ENCODE measurements at regions not wholly inside any gene's neighbourhood (a gene's known extent, or its start where the extent isn't known, plus 50 kb on each side); places are given as distances from the start of the nearest gene placed in this dataset.

- TF ChIP-seq POLR2A (IDR thresholded peaks at IDR 0.05) (no peak), CTCF (IDR thresholded peaks at IDR 0.05) (no peak), POLR2AphosphoS5 (IDR thresholded peaks at IDR 0.05) (no peak)
Measured at GRCh38 chr3:159157275-159157674, 355.4 kb downstream of the MFSD1 start.

Data from gastroesophageal sphincter (tissue), 3 donors.